HG02759 (cell line): ENCODE measurements at regions not wholly inside any gene's neighbourhood (a gene's known extent, or its start where the extent isn't known, plus 50 kb on each side); places are given as distances from the start of the nearest gene placed in this dataset.

Experiments used
- ATAC-seq: cut with Tn5 transposase; IDR thresholded peaks from one replicate; pipeline ENCODE4 v1.9.1; 2021; ENCODE audit warnings: mild to moderate bottlenecking, moderate library complexity; ENCODE audit not compliant: unreplicated experiment

DNA sequence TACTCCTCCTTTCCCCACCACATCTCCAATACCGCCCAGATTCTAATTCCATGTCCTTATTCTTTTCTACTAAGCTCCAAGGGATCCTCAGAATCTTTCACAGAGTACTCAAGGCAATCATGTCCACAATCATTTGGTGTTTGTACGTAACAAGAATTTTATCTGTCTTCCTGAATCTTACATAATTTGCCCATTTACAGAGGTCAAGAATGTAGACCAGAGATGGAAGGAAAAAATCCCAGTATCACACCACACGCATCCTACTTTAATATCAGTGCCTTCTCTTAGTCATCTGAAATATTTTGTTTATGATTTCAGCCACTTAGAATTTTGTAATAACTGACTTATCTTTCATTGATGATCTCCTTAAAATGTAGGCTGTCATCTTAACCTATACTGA, 366.0 kb upstream of the LRRC7 start:
- ATAC-seq: no peak

DNA sequence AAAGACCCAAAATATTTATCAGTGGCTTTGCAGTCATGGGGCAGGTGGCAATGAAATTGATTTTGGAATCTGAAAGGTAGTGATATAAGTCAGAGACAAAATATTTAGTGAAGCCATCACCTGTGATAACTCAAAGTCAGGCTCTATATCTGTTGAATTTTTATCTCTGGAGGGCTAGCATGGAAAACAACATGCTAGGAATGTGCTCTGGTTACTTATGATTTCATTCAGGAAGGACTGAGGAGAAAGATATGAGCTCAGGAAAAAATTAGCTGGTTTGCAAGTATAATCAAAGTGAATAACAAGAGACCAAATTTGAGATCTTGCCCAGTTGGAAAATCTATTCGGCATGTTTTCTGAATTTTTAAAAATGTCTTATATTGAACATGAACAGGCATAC, 364.6 kb upstream of the LRRC7 start:
- ATAC-seq: no peak

DNA sequence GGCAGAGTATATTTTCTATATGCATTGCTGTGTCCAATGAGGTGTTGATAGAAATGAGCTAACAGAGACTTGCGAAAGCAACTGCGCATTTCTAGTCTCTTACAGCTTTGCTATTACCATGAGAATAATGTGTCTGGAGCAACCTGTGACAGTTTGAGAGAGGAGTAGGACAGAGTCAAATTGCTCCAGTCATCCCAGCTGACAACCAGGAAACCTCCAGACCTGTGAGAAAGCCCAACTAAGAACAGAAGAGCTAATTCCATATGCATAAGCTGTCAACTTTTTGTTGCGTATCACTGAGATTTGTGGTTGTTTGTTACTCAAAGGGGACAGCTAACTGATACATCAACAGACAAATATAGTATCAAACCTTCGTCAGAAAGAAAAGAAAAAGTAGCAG, 354.1 kb upstream of the LRRC7 start:
- ATAC-seq: no peak

DNA sequence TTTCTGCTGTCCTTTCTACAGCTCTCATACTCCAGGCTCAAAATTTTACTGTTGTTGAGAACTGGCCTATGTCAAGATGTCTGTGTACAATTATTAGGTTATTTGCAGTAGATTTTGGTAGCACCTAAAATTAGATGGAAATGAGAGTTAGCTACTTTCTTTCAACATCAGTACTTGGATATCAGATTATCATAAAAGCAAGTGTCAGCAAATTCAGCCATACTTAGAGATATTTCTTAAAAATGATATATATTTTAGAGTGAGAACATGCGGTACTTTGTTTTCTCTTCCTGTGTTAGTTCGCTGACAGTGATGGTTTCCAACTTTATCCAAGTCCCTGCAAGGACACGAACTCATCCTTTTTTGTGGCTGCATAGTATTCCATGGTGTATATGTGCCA, 351.8 kb upstream of the LRRC7 start:
- no peak for ATAC-seq

DNA sequence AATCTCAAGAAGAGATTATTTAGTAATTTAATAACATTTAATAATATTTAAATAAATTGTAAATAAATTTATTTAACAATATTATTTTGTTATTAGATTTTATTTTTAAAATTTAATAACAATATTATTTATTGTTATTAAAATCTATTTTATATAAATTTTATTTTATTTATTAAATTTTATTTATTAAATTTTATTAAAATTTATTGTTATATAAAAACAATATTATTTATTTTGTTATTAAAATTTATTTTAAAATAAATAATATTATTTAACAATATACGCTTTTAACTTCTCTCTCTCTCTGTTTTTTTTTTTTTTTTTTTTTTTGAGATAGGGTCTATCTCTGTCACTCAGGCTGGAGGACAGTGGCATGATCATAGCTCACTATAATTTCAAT, 347.1 kb upstream of the LRRC7 start:
- ATAC-seq: no peak

DNA sequence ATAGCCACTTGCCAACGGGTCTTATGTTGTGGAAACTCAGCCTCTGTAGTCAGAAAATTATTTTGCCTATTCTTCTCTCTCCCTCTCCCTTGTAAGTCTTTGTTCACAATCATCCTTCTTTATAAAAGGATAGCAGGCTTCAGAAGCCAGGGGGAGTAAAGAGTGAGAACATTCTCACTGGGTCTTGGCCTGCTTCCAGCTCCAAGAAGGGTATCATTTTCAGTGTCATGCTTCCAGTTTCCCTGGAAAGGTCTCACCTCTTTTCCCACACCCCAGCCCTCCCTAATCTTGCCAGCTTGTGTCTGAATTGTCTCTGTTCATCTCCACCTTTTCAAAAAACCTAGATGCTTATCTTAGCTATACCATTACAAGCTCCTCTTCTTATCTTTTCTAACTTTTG, 346.2 kb upstream of the LRRC7 start:
- ATAC-seq: no peak

DNA sequence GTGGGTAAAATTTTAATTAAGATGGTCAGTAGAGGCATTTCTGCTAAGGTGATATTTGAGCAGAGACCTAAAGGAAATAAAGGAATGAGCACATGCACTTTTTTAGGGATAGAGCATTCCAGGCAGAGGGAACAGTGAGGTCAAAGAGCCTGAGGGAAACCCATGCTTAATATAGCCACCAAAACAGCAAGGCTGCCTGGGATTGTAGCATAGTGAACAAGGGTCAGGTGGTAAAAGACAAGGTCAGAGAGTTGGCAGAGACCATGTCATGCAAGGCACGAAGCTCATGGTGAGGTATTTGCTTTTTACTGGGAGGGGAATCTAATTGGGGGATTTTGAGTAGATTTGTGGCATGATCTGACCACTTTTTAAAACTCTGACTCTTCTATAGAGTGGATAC, 344.6 kb upstream of the LRRC7 start:
- ATAC-seq: no peak

DNA sequence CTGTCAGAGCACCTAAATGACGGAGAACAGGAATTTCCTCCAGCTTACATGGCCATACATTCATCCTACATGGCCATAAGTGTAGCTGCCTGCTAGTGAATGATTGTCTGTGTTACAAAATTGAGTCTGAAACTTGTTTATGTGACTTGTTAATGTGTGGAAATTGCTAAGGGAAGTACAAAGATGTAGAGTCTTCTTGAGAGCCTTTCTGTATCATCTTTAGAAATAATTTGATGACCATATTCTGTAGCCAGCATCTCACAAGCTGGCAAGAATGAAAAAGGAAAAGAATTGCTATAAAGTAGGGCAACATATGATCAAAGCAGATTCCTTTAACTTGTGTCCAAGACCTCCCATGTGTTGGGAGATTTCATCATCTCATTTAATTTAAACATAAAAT, 339.2 kb upstream of the LRRC7 start:
- ATAC-seq: no peak

DNA sequence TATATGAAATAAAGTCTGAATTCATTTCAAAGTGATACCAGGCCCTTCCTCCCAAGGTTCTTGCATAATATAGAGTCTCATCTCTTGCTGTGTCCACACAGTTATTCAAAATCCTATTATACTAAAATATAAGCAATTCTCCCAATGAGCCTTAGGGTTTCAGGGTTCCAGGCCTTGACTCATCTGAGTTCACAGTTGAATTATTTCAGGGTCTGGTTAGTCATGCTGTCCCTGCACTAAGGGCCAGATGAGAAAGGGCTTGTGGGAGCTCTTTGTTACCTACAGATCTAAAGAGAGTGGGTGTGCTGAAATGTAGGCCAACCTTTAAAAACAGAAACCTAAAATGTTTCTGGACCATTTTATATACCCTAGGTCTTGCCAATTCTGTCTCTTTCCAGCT, 337.5 kb upstream of the LRRC7 start:
- ATAC-seq: no peak

DNA sequence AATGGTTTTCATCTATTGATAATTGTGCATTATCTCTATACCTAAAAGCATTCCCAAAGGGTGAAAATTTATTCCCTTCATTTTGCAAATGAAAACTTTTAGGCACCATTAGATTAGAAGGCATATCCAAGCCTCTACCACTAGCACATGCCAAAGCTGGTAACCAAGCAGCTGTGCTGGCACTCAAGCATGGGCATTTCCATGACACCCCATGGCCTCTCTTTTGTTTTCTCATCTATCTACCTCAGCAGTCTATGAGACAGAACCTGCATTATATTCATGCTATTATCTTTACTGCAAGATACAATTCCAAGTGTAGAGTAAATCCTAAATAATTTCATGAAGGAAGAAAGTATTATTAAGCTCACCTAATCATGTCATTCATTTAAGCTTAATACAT, 334.3 kb upstream of the LRRC7 start:
- no peak for ATAC-seq

DNA sequence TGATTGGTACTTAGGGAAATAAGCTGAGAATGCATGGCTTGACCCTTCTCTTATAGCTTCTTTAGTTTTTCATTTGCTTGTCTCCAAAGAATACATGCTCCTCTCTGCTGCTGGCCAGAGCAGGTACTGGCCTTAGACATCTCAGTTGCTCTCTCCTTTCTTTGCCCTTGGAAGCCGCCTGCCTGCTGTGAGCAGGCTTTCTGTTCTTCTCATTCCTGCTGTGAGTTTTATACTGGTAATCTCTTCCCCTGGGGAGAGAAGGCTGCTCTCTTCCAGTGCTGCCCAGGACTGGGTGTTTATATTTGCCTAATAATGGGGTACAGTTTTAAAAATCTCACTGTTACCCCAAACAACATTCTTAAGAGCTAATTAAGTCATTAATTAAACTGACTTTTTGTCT, 323.5 kb upstream of the LRRC7 start:
- no peak for ATAC-seq

DNA sequence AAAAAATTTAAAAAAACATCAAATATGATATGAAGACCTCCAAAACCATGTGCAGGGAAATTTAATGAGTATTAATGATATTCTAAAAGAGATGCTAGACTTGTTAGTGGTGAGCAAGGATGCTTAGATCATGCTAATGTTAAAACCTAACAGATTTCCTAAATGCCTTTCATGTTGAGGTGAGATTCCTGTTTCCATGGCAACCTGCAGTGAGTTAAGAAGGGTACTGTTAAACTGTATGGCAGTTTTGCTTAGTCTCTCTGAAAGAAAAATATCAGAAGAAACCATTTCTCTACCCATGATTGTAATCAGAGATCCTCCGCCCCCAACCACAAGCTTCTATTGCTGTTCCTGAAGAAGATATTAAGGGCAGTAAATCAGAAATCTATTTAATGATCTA, 321.6 kb upstream of the LRRC7 start:
- no peak for ATAC-seq

DNA sequence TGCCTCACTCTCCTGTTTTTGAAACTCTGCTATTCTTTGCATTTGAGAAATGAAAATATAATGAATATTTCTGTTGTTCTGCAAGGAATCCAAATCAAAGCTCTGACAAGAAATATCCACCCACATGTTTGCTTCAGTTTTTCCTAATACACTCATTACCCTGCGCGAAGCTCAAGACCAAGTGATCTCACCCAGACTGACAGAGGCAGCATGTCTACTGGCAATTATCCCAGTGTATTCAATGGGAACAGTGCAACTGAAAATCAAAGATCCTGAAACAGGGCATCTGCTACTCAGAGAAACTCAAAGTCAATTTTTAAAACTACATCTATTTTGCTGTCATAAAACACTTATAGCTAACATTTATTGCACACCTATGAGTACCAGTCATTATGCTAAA, 321.0 kb upstream of the LRRC7 start:
- no peak for ATAC-seq

DNA sequence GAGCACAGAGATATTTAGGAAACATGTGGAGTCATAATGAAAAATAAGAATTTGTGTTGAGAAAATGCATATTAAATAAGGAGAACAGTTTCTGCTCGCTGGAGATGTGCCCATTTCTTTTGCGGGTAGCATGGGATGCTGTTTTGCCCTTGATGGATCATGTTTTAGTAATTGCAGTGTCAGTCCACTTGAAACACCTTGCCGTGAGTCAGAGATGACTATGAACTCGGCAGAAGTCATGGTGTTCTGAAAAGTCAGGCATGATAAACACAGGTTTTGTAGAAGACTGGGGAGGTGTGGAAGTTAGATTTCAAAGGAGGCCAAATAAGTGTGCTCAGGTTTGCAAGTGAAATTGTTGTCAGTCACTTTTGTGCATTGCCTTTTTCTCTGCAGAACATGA, 315.0 kb upstream of the LRRC7 start:
- no peak for ATAC-seq

DNA sequence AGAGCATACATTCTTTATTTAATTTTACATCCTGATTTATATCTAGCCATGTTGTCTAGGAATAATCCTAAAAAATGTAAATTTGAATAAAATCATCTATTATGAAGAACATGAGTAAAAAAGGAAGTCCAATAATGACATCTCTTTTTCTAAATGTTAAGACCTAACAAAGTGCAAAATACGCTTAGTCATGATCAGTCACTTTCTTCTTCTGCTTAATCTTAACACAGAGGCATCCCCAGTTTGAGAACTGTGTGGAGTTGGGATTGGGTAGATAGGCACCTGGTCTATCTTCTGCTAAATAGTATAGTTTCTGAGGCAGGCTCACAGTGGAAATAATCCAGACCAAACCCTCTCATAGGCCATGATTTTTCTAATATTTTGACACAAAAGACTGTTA, 311.7 kb upstream of the LRRC7 start:
- ATAC-seq: no peak

DNA sequence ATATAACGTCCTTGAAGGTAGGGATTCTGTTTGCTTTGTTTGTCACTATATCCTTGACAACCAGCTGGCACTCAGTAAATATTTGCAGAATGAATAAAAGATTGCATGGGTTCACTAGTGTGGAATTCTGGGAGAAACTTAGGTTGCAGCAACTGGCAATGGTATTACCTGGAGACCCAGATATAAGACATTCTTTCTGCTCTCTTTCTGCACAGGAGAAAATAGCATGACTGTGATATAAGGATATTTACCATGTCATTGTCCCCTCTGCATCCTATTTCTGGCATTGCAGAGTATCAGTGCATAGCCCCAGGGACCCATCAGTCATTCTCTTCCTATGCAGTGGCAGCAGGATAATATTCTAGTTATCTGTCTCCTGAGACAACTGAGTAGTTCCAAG, 308.9 kb upstream of the LRRC7 start:
- no peak for ATAC-seq

DNA sequence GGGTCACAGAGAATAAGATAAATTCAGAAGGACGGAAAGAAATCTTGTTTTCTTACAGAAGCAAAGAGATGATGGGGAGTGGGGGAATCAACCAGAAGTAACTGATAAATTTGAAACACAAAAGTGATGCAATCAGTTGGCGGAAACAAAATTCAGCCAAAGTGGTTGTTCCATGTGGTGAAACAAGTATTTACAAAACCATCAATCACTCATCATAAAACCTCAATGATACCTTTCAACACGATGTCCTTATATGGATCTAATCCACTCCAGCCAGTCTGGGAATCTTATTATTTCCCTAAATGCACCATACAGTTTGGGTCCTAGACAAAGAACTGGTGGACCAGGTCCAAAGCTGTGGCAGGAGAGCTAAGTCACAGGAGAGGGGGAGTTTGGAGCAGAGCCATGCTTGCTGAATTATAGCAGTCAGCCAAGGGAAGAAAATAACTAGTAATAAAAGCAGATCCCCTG, 303.8 kb upstream of the LRRC7 start:
- no peak for ATAC-seq

DNA sequence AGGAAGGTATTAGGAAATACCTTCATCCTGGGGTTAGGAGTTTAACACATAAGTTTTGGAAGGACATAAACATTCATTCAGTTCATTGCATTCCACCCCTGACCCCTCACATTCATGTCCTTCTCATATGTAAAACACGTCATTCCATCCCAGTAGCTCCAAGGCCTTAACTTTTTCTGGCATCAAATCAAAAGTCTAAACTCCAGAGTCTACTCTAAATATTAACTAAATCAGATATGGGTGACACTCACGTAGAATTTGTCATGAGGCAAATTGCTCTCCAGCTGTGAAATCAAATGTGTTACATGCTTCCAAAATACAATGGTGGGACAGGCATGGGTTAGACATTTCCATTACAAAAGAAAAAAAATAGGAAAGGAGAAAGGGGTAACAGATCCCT, 298.2 kb upstream of the LRRC7 start:
- ATAC-seq: no peak

DNA sequence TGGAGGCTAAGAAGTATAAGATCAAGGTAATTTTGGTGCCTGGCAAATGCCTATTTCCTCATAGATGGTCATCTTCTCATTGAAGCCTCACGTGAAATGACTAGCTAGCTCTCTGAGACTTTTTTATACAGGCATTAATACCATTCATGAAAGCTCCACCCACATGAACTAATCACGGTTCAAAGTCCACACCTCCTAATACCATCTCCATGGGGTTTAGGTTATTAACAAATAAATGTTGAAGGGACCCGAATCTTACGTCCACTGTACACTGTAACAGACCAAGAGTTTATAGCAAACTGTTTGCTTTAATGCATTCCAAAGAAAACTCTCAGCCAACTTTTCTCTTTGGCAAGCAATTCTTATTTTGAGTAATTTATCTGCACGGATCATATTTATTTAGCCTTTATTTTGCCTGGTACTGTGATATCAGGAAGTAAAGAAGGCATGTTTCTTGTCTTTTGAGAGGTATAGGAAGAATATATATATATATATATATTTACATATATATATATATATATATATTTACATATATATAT, 296.1 kb upstream of the LRRC7 start:
- ATAC-seq: no peak

DNA sequence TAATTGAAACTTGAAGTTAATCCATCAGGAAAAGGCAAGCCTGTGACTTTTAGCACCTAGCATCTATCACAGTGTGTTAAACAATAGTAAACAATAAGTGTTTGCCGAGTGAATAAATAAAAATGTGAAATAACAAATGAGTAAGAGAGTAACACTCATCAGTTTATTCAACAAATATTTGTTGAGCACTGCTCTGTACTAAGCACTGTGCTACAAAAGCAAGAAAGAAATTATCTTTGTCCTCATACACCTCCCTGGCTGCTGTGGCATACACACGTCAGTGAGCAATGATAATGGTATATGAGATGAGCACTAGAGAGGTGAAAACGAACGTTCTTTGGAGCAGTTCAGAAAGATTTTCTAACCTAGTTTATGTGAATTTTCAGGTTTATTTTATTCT, 295.0 kb upstream of the LRRC7 start:
- ATAC-seq: no peak

DNA sequence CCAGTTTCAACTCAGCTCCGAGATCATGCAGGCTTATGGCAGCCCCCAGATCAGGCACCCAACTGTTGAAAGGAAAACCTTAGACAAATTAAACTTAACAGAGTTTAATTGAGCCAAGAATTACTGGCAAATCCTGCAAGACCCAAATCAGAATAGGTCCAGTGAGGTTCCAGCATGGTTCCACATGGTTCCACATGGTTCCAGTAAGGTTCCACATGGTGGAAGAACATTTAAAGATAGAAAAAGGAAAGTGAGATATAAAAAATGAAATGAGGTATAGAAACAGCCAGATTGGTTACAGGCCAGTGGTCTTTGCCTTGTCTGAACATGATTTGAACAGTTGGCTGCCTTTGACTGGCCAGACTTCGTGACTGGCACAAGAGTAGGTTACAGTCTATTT, 288.8 kb upstream of the LRRC7 start:
- ATAC-seq: no peak

DNA sequence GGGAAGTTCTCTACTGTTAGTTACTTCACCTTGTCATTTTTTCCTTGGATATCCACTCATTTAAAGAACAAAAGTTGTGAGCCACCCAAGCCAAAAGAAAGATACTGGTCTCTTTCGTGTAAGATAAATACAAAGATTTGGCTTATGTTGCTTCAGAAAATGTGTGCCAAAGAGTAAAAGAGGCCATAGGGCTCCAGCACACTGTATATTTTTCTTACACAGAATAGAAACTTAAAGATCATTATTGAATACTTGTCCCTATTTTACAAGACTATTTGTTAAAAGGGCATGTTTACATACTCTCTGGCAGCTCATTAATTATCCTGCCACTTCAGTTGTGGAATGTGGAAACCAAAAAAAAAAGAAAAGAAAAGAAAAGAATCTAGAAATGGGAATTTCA, 284.2 kb upstream of the LRRC7 start:
- no peak for ATAC-seq

DNA sequence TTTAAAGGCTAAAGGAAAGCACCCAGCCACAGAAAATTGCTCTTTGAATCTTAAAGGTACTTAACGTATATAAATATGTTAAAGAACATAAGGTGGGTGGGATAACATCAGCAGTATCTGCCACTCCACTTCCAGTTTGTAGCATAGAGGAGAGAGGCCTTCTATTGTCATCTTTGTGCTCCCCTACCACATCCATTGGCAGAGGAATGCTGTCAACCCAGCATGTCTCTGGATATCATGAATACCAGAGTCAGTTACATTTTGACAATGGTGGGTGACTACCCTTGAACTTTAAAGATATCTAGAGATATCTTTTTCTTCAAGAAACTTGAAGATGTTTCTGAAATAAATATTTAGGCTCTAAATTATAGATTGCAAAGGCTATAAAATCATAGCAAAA, 283.2 kb upstream of the LRRC7 start:
- ATAC-seq: no peak

DNA sequence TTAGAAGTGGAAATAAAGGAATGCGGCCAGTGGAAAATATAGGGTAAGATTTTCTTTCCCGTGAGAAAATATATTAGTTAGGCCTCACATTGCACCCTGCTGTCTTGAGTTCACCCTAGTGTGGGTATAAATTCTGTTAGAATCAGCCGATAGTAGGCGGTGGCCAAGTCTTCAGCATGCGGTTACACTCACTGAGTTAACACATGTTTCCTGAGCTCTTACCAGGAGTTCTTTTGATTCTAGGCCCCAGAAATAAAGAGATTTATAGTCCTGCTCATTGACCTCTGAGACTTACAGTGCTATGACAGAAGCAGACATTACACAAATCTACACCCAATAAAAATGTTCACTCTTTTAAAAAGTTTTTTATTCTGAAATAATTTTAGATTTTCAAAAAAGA, 279.3 kb upstream of the LRRC7 start:
- ATAC-seq: no peak
